Endothelial cell of umbilical vein (primary cell): ENCODE measurements at regions not wholly inside any gene's neighbourhood (a gene's known extent, or its start where the extent isn't known, plus 50 kb on each side); places are given as distances from the start of the nearest gene placed in this dataset.

Experiments used
- EZH2 ChIP-seq: IDR thresholded peaks from 2 replicates; pipeline ENCODE4 v1.6.1; 2012; ENCODE audit warnings: borderline replicate concordance, low read depth, mild to moderate bottlenecking, moderate library complexity, low read length, inconsistent platforms; ENCODE audit not compliant: severe bottlenecking
- GATA2 ChIP-seq: IDR thresholded peaks from 2 replicates; pipeline ENCODE4 v1.7.0; 2011; ENCODE audit warnings: low read depth, mild to moderate bottlenecking, moderate library complexity, mixed read lengths, low read length; ENCODE audit not compliant: insufficient read length, insufficient read depth
- JUN ChIP-seq: IDR thresholded peaks from 2 replicates; pipeline ENCODE4 v1.6.1; 2011; ENCODE audit warnings: borderline replicate concordance, low read depth; ENCODE audit not compliant: insufficient read length, insufficient read depth
- POLR2A ChIP-seq: IDR thresholded peaks from 2 replicates; pipeline ENCODE4 v1.6.1; 2012; ENCODE audit warnings: low read depth, mild to moderate bottlenecking, control low read depth, low read length
- TF ChIP-seq, protein P1 (sequence below), 2 donors: IDR thresholded peaks; 1 replicate in 1 of 2; 2 replicates in 1 of 2; pipeline ENCODE4 v1.5.1; 2011; ENCODE audit warnings: low read length in 2 of 2, mild to moderate bottlenecking in 2 of 2, moderate library complexity in 2 of 2, control low read depth in 1 of 2, inconsistent platforms in 1 of 2, low read depth in 1 of 2; ENCODE audit not compliant: insufficient read depth in 1 of 2; ENCODE audit errors: extremely low read depth in 1 of 2
- TF ChIP-seq, protein P2 (sequence below): IDR thresholded peaks from 2 replicates; pipeline ENCODE4 v1.6.1; 2011; ENCODE audit not compliant: insufficient read depth, insufficient read length

DNA sequence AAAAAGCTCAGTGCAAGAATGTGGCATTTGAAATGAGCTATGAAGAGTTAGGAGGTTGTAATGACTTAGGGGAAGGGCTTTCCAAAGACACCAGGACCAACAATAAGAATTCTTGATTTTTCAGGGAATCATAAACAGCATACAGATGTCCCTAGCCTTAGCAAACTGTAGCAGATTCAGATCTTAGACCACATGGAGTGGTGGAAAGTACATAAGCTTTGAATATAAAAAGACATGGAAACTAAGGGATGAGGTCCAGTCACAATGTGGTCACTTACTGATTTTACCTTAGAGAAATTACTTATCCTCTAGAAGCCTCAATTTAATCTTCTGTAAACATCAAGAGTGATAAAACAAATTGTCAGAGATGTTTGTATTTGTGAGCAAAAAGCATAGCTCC lies 186.6 kb downstream of the DUSP6 start:
- TF ChIP-seq, protein P1, sequence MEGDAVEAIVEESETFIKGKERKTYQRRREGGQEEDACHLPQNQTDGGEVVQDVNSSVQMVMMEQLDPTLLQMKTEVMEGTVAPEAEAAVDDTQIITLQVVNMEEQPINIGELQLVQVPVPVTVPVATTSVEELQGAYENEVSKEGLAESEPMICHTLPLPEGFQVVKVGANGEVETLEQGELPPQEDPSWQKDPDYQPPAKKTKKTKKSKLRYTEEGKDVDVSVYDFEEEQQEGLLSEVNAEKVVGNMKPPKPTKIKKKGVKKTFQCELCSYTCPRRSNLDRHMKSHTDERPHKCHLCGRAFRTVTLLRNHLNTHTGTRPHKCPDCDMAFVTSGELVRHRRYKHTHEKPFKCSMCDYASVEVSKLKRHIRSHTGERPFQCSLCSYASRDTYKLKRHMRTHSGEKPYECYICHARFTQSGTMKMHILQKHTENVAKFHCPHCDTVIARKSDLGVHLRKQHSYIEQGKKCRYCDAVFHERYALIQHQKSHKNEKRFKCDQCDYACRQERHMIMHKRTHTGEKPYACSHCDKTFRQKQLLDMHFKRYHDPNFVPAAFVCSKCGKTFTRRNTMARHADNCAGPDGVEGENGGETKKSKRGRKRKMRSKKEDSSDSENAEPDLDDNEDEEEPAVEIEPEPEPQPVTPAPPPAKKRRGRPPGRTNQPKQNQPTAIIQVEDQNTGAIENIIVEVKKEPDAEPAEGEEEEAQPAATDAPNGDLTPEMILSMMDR (IDR thresholded peaks at IDR 0.05; ENCODE audit: extremely low read depth in 1 of 2, insufficient read depth in 1 of 2, low read depth in 1 of 2, low read length in 2 of 2), result no peak
- TF ChIP-seq GATA2 (no peak), POLR2A (no peak), JUN (no peak), EZH2 (no peak)
- TF ChIP-seq, protein P2, sequence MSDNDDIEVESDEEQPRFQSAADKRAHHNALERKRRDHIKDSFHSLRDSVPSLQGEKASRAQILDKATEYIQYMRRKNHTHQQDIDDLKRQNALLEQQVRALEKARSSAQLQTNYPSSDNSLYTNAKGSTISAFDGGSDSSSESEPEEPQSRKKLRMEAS, result no peak
